ENCODE measurements at regions not wholly inside any gene's neighbourhood (a gene's known extent, or its start where the extent isn't known, plus 50 kb on each side); places are given as distances from the start of the nearest gene placed in this dataset.

- TF ChIP-seq ZNF512 (CRISPR knock-in tag; IDR thresholded peaks at IDR 0.05) (no peak), MTA3 (CRISPR knock-in tag; IDR thresholded peaks at IDR 0.05) (no peak), HDAC1 (CRISPR knock-in tag; IDR thresholded peaks at IDR 0.05) (peak; percentile 87), THRA (CRISPR knock-in tag; IDR thresholded peaks at IDR 0.05; ENCODE audit: borderline replicate concordance) (peak; percentile 73; the same call in 1 of the 2 replicates), HBP1 (CRISPR knock-in tag; IDR thresholded peaks at IDR 0.05; ENCODE audit: low read depth) (no peak), ZBTB2 (CRISPR knock-in tag; IDR thresholded peaks at IDR 0.05; ENCODE audit: low read depth) (no peak), CBX1 (IDR thresholded peaks at IDR 0.05; ENCODE audit: low read depth) (no peak), CENPBD1 (CRISPR knock-in tag; IDR thresholded peaks at IDR 0.05; ENCODE audit: borderline replicate concordance, low read depth) (no peak), ZNF746 (CRISPR knock-in tag; IDR thresholded peaks at IDR 0.05) (no peak), NBN (conservative IDR thresholded peaks at IDR 0.05) (no peak), ARNT2 (CRISPR knock-in tag; IDR thresholded peaks at IDR 0.05; ENCODE audit: low read depth) (no peak), KDM5B (CRISPR knock-in tag; IDR thresholded peaks at IDR 0.05; ENCODE audit: borderline replicate concordance) (no peak), ZNF235 (CRISPR knock-in tag; IDR thresholded peaks at IDR 0.05; ENCODE audit: borderline replicate concordance) (no peak), SMARCE1 (IDR thresholded peaks at IDR 0.05; ENCODE audit: borderline replicate concordance) (no peak), FLYWCH1 (CRISPR knock-in tag; IDR thresholded peaks at IDR 0.05) (no peak), ZNF652 (CRISPR knock-in tag; IDR thresholded peaks at IDR 0.05; ENCODE audit: borderline replicate concordance, low read depth) (no peak), ZNF513 (CRISPR knock-in tag; conservative IDR thresholded peaks at IDR 0.05) (no peak), MXD1 (CRISPR knock-in tag; IDR thresholded peaks at IDR 0.05) (no peak), THAP7 (CRISPR knock-in tag; IDR thresholded peaks at IDR 0.05) (no peak), MAFK (conservative IDR thresholded peaks at IDR 0.05 in 1 of 2, IDR thresholded peaks at IDR 0.05 in 1 of 2; ENCODE audit: low read length in 2 of 2) (no peak), ZNF776 (CRISPR knock-in tag; IDR thresholded peaks at IDR 0.05) (no peak)
These were observed 315.8 kb upstream of the USP24 start (continued) for GRCh38 chr1:55530749-55531478.
